Tibial nerve (tissue), 4 donors: ENCODE measurements at regions not wholly inside any gene's neighbourhood (a gene's known extent, or its start where the extent isn't known, plus 50 kb on each side); places are given as distances from the start of the nearest gene placed in this dataset.

Experiments
- DNase-seq, 2 donors: peaks; one replicate each; pipeline ENCODE4 v3.0.0-alpha.2; 2019; ENCODE audit warnings: low spot score in 2 of 2
- H3K27ac ChIP-seq, 4 donors: fragments of 200-600 bp; sonication (generic) in 3 of 4; one replicate each; pipeline ENCODE4 v1.5.1; 2017 to 2019; ENCODE audit warnings: mild to moderate bottlenecking in 1 of 4
- H3K27me3 ChIP-seq, 2 donors: fragments of 200-600 bp; sonication (generic) in 1 of 2; one replicate each; pipeline versions ENCODE4 v1.5.1 to v1.6.0; 2017 to 2019
- H3K36me3 ChIP-seq, 3 donors: fragments of 200-600 bp; sonication (generic); one replicate each; pipeline ENCODE4 v1.5.1; 2018 to 2019
- H3K4me1 ChIP-seq, 4 donors: fragments of 200-600 bp; sonication (generic) in 3 of 4; one replicate each; pipeline ENCODE4 v1.5.1; 2017 to 2019
- H3K4me3 ChIP-seq, 4 donors: fragments of 200-600 bp; sonication (generic) in 3 of 4; one replicate each; pipeline ENCODE4 v1.5.1; 2017 to 2019; ENCODE audit warnings: mild to moderate bottlenecking in 1 of 4, moderate library complexity in 1 of 4
- H3K9me3 ChIP-seq, 4 donors: fragments of 200-600 bp; sonication (generic) in 3 of 4; one replicate each; pipeline ENCODE4 v1.5.1; 2017 to 2019
- CTCF ChIP-seq, 5 experiments: fragments of 200-600 bp in 3 of 5; fragments of 450-650 bp in 2 of 5; sonication (generic) in 3 of 5; IDR thresholded peaks; one replicate each; pipeline ENCODE4 v1.5.1; 2016 to 2019; ENCODE audit warnings: antibody characterized with exemption in 5 of 5, mild to moderate bottlenecking in 3 of 5, moderate library complexity in 2 of 5
- EP300 ChIP-seq, 2 donors: sonication (generic); formaldehyde crosslinking; IDR thresholded peaks; one replicate each; pipeline ENCODE4 v1.6.1; 2017; ENCODE audit warnings: antibody characterized with exemption in 2 of 2, mild to moderate bottlenecking in 1 of 2
- POLR2A ChIP-seq, 2 donors: fragments of 450-650 bp; IDR thresholded peaks; one replicate each; pipeline ENCODE4 v1.6.1; 2017; ENCODE audit warnings: antibody characterized with exemption in 2 of 2, mild to moderate bottlenecking in 2 of 2, moderate library complexity in 2 of 2
- WGBS, 2 donors: methylation state at CpG; one replicate each; pipeline ENCODE4 v1.1.5; 2018; 5-methylcytosine and 5-hydroxymethylcytosine counted together

DNA sequence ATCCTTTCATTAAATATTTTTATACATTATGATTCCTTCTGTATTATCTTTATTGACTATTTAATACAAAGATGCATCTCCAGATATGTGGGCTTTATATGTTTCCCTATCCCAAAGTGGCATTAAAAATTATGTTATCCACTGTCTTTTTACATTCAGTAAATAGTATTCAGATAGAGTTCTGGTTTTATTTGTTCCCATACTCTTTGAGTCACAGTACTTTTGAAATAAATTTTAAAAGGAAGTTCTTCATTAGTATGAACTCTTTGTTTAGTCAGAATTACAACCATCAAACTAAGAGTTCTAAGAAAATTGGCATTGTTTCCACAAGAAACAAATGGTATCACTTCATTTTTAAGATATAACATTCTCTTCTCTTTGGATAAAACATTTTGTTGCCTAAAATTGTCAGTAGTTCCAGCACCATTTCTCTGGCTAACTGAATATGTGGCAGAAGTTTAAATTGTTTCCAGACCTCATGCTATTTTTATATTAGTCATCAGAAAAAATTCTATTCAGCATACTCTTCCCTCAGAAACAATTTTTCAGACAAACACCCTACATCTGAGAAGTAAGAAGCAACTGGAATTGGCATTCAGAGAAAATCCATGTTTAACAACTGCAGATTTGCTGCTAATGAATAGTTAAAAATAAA, 88.5 kb upstream of the COL5A2 start:
- H3K4me3 ChIP-seq: no peak overlapping the region
- TF ChIP-seq CTCF (IDR thresholded peaks at IDR 0.05): no peak
- no peak for TF ChIP-seq EP300 (IDR thresholded peaks at IDR 0.05)
- no peak for TF ChIP-seq POLR2A (IDR thresholded peaks at IDR 0.05)
- no peak for DNase-seq
- peaks cover 0 to 4% (median 1%) of the 10 kb centered on the region in 4 donors for H3K9me3 ChIP-seq
- H3K27ac ChIP-seq: peak overlapping the region in 1 of 4 donors; percentile 41
- H3K36me3 ChIP-seq: no peaks in the 10 kb centered on the region
- H3K27me3 ChIP-seq: no peaks in the 10 kb centered on the region
- H3K4me1 ChIP-seq: peaks cover 0 to 3% (median 0%) of the 10 kb centered on the region in 4 donors

DNA sequence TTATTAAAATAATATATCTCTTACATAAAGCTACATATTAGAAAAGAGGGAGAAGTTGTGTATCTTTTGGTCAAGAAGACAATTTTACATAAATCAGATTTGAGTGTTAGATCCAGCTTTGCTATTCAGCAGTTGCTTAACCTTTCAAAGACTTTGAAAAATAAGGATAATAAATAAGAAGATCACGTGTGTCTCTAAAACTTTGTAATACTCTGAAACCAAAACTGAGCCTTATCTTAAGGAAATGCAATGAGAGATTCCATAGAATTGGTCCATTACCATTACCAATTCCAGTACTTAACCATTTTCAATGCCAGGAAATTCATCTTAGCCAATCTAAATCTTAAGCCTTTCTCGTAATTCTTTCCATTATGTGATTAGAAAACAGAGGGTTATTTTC, 89.2 kb upstream of the COL5A2 start:
- H3K9me3 ChIP-seq: peaks cover 0 to 4% (median 1%) of the 10 kb centered on the region in 4 donors
- no peaks in the 10 kb centered on the region for H3K27me3 ChIP-seq
- TF ChIP-seq EP300 (IDR thresholded peaks at IDR 0.05) (no peak), POLR2A (IDR thresholded peaks at IDR 0.05) (no peak), CTCF (IDR thresholded peaks at IDR 0.05) (no peak)
- WGBS, 2 donors: 71 to 73% methylated on average over 2 of the region's 2 CpGs
- no peak overlapping the region for H3K4me3 ChIP-seq
- no peaks in the 10 kb centered on the region for H3K36me3 ChIP-seq
- H3K27ac ChIP-seq: no peak overlapping the region
- H3K4me1 ChIP-seq: peaks cover 0 to 3% (median 0%) of the 10 kb centered on the region in 4 donors
- no peak for DNase-seq

DNA sequence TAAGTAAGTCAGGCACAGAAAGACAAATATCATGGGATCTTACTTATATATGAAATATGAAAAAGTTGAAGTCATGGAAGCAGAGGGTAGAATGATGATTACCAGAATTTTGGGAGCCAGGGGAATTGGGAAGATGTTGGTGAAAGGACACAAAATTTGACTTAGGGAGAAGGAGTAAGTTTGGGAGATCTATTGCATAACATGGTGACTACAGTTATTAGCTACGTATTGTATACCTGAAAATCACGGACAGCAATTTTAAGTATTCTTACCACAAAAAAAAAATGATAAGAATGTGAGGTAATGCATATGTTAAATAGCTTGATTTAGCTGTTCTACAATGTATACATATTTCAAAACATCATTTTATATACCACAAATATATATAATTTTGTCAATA, 94.2 kb upstream of the COL5A2 start:
- H3K27me3 ChIP-seq: no peaks in the 10 kb centered on the region
- WGBS, 2 donors: 48 to 50% methylated on average over 2 of the region's 2 CpGs
- H3K9me3 ChIP-seq: no peaks in the 10 kb centered on the region
- H3K4me3 ChIP-seq: no peak overlapping the region
- H3K27ac ChIP-seq: no peak overlapping the region
- TF ChIP-seq CTCF (IDR thresholded peaks at IDR 0.05) (no peak), EP300 (IDR thresholded peaks at IDR 0.05) (no peak), POLR2A (IDR thresholded peaks at IDR 0.05) (no peak)
- no peak for DNase-seq
- no peaks in the 10 kb centered on the region for H3K4me1 ChIP-seq
- H3K36me3 ChIP-seq: no peaks in the 10 kb centered on the region

DNA sequence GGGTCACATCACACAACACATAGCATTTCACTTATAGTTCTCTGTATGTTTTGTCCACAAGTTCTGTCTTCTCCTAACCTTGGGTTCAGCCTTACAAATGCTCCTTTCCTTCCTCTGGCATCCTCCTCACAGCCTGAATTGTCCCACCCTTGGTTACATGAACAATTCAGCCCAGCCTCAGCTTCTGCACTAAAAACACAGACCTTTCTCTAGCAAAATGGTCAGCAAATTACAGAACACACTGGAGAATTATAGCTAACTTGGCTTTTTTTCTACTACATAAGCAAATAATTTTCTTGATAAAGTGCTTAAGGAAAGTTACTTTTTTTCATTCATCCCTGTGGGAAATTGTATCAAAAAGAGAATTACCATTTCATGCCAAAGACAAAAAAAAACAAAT, 94.8 kb upstream of the COL5A2 start:
- H3K4me3 ChIP-seq: no peak overlapping the region
- H3K27me3 ChIP-seq: no peaks in the 10 kb centered on the region
- DNase-seq: no peak
- no peak overlapping the region for H3K27ac ChIP-seq
- no peak for TF ChIP-seq POLR2A (IDR thresholded peaks at IDR 0.05)
- no peak for TF ChIP-seq CTCF (IDR thresholded peaks at IDR 0.05)
- TF ChIP-seq EP300 (IDR thresholded peaks at IDR 0.05): no peak
- no peaks in the 10 kb centered on the region for H3K36me3 ChIP-seq
- no peaks in the 10 kb centered on the region for H3K4me1 ChIP-seq
- H3K9me3 ChIP-seq: no peaks in the 10 kb centered on the region

GRCh38 chr2:189276277-189276676, 96.7 kb upstream of the COL5A2 start:
- no peak for TF ChIP-seq CTCF (IDR thresholded peaks at IDR 0.05)
- no peak for TF ChIP-seq POLR2A (IDR thresholded peaks at IDR 0.05)
- TF ChIP-seq EP300 (IDR thresholded peaks at IDR 0.05): no peak
- WGBS, 2 donors: 53 to 61% methylated on average over 2 of the region's 2 CpGs
- H3K9me3 ChIP-seq: no peaks in the 10 kb centered on the region
- no peaks in the 10 kb centered on the region for H3K36me3 ChIP-seq
- DNase-seq: no peak
- H3K4me3 ChIP-seq: no peak overlapping the region
- no peaks in the 10 kb centered on the region for H3K27me3 ChIP-seq
- no peak overlapping the region for H3K27ac ChIP-seq
- H3K4me1 ChIP-seq: no peaks in the 10 kb centered on the region
